Dermis blood vessel endothelial cell (primary cell): ENCODE measurements at regions not wholly inside any gene's neighbourhood (a gene's known extent, or its start where the extent isn't known, plus 50 kb on each side); places are given as distances from the start of the nearest gene placed in this dataset.
"Not testable (repeated sequence)": the region's sequence is repeated elsewhere in the genome, so short reads cannot be mapped to it uniquely, and the experiment has no call there.

Experiments used
- DNase-seq: peaks from one replicate; pipeline ENCODE4 v3.0.0; 2010

DNA sequence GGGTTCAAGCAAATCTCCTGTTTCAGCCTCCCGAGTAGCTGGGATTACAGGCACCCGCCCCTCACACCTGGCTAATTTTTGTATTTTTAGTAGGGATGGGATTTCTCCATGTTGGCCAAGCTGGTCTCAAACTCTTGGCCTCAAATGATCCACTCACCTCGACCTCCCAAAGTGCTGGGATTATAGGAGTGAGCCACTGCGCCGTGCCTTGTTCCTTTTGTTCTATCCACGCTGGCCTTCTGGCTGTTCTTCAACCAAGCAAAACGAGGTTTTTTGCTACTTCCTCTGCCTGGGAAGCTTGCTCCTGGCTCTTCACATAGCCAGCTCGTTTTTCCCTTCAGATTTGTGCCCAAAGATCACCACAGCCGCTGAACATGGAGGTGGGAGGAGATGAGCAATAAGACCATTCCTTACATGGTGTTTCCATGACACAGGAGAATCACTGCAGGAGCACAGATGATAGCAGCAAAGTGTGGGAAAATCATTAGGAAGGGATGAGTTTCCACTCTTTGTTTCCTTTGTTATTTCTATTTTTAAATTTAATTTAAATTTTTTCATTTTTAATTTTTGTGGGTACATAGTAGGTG is 201.0 kb upstream of the ZNF217 start:
- DNase-seq, result no peak

DNA sequence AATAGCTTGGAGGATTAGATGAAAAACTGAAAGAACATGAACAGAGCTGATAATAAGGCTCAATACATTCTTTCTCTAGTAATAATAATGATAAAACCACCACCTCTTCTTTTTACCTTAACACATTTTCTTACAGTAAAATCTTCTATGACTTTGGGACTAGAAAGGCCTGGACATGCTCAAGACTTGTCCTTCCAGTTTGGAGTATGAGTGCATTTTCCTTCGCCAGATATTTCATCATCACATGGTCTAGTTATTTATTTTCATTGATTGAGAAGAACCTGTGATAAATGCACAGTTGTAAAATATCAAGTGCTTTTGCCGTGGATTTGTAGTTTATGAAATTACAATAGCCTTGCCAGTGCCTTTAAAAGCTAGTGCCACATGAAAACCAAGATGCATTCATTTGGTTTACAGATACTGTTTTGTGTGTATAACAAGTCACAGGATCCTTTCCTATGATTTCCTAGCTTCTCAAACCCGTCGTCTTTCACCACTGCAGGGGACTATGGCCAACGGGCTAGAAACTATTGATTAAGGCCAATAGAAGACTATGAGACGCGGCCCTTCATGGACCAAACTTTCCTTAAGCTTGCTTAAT is 200.2 kb upstream of the ZNF217 start:
- DNase-seq, result no peak

DNA sequence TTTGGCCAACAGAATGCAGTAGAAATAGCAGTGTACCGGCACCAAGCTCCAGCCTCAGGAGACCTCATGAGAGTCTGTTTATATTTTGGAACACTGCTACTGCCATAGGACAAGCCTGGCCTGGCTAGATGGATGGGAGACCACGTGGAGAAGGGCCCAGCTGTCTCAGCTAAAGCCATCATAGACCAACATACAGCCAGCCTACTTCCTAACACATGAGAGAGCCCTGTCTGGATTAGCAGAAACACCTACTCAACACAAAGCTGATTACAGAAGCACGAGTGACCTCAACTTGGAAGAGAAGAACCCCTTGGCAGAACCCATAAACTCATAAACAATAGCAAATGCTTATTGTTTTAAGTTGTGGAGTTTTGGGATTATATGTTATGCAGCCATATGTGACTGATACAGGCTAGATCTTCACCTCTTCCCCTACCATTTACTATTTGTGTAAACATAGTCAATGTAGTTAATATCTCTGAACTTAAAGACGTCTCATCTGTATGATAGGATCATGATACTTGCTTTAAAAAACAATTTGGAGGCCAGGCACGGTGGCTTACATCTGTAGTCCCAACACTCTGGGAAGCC is 199.4 kb upstream of the ZNF217 start:
- DNase-seq, result no peak

DNA sequence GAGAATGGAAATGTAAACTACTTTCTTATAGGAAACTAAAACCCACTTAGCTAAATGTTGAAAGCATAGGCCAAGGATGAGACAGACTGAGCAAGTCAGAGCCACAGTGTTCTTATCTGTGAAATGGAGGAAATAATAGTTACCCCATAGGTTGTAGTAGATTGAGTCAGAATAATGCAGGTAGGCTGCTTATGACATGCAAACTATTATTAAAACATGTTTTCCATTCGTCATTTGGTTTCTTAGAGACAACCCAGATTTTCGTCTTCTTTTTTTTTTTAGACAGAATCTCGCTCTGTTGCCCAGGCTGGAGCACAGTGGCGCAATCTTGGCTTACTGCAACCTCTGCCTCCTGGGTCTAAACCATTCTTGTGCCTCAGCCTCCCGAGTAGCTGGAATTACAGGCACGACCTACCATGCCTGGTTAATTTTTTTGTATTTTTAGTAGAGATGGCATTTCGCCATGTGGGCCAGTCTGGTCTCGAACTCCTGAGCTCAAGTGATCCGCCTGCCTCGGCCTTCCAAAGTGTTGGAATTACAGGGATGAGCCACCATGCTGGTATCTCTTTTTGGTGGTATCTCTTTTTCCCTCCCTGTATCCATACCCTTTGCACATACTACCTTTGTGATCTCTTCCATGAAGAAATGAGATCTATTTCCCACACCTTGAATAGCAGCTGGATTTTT is 196.5 kb upstream of the ZNF217 start:
- DNase-seq, result no peak

DNA sequence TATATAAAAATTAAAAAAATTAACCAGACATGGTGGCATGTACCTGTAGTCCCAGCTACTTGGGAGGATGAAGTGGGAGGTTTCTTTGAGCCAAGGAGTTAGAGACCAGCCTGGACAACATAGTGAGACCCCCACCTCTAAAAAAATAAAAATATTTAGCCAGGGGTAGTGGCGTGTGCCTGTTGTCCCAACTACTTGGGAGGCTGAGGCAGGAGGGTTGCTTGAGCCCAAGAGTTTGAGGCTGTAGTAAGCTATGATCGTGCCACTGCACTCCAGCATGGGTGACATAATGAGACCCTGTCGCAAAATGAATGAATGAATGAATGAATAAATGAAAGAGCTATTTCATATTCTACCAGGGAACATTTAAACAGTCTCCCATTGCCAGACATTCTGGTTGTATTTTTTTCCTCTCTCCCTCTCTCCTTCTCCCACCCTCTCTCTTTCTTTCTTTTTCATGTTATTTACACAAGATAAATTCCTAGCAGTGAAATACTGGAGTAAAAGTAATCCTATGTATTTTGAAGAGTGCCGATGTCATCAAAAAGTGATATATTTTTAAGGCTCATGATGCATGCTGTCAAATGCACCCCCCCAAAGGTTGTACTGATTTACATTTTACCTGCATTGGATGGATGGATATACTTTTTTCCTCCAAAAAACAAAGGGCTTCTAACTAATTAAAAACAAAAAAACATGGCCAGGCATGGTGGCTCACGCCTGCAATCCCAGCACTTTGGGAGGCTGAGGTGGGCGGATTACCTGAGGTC is 194.8 kb upstream of the ZNF217 start:
- DNase-seq, result no peak

DNA sequence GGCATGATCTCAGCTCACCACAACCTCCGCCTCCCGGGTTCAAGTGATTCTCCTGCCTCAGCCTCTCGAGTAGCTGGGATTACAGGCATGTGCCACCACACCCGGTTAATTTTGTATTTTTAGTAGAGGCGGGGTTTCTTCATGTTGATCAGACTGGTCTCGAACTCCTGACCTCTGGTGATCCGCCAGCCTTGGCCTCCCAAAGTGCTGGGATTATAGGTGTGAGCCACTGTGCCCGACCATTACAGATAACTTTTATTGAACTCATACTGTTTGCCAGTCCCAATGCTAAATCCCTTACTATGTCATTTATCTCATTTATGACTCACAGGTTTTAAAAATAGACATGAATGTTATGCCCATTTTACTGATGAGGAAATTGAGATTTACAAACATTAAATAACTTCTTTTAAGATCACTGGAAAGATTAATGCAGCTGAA is 193.9 kb upstream of the ZNF217 start:
- not testable (repeated sequence) for DNase-seq

DNA sequence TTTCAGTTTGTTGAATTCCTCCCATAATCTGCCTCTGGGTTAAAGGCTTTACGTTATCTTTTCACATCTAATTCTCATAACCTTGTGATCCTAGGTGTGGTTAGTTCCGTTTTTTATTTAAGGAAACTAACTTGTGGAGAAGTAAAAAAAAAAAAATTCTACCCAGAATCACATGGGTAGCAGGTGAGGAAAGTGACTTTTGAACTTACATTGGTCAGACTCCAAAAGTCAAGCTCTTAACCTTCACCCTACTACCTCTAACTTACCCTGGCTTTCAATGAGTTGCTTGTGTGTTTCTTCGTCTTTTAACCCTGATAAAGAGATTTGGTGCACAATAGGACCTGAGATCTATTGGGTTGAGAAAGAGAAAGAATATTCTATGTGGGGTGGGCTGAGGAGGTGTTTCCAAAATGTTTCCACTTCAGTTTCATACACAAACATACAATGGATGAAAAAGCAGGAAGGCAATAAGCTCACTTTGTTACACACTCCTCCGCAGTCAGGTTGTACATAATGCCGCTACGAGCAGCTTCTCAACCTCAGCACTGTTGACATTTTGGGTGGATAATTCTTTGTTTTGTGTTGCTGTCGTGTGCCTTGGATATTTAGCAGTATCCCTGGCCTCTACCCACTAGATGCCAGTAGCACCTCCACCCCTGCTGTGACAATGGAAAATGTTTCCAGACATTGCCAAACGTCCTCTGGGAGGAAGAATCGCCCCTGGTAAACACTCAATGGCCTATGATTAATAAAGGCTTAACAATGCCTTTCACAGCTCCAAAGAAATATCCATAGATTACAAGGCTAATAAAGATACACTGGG is 193.0 kb upstream of the ZNF217 start:
- peak; percentile 70 for DNase-seq

DNA sequence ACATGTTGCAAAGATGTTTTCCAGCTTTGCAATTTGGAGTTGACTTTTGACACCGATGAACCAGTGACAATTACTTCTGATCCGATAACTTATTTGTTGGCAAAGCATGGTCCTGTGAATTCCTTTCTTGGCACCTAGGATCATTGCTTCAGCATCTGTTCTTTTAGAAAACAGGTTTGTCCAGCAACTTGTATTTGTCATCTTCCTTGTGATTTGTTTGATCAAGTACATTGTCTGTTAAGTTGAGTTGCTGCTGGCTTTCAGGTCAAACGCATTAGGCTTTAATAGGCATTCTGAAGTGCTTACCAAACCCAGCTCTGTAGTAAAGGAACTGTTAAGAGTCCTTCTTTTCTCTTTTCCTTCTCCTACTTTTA is 192.4 kb upstream of the ZNF217 start:
- no peak for DNase-seq

DNA sequence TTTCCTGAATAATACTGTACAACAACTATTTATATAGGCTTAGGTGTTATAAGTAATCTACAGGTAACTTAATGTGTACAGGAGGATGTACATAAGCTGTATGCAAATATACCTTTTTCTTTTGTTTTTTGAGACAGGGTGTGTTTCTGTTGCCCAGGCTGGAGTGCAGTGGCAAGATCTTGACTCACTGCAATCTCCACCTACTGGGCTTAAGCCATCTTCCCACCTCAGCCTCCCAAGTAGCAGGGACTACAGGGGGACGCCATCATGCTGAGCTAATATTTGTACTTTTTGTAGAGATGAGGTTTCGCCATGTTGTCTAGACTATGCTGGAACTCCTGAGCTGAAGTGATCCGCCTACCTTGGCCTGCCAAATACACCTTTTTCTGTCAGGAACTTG is 191.7 kb upstream of the ZNF217 start:
- DNase-seq, result no peak

DNA sequence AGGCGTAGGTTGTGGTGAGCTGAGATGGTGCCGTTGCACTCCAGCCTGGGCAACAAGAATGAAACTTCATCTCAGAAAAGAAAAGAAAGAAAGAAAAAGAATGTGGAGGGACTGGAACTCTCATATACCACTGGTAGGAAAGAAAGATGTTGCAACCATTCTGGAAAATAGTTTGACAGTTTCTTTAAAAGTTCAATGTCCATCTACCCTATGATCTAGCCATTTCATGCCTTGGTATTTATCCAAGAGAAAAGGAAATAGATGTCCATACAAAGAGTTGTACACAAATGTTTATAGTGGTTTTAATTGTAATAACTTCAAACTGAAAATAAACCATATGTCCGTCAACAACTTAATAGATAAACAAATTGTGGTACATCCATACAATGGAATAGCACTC is 190.1 kb upstream of the ZNF217 start:
- DNase-seq, result no peak

DNA sequence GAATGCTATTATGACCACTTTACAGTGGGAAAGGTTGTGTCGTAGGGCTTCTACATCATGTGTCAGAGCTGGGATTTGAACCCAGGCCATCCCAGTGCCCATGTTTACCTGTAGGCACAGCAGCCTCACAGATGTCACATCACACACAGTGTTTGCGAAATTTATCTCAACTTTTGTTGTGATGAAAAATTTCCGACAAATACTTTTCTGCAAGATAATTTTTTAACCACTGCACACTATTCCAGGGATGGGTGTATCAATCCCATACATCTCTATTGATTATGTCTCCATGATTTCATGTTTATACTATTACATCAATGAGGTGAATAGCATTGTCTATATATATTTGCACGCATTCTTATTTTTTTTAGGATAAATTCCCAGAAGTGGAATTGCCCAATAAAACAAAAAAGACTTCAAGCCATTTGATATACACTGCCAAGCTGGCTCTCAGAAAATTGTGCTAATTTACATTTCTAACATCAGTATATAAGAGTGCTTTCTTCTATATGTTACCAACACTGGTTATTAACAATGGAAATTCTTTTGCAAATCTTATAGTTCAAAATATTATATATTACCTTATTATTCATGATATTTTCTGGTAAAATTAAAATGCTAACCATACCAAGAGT is 189.1 kb upstream of the ZNF217 start:
- DNase-seq, result no peak

DNA sequence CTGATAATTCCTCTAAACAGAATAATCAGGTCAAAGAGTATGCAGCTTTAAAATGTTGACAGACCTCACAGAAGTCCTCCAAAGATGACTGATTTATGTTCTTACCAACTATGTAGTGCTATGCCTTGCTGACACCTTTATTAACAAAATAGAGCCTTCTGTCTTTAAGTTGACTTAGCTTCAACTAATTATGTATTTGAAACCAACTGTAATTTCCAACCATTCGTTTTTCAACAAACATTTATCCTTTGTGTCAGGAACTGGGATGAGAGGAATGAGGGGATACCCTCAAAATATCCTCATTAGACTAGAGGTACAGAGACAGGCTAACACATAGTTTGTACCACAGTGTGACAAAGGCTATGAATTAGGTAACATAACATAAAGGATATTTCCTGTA is 186.2 kb upstream of the ZNF217 start:
- no peak for DNase-seq

DNA sequence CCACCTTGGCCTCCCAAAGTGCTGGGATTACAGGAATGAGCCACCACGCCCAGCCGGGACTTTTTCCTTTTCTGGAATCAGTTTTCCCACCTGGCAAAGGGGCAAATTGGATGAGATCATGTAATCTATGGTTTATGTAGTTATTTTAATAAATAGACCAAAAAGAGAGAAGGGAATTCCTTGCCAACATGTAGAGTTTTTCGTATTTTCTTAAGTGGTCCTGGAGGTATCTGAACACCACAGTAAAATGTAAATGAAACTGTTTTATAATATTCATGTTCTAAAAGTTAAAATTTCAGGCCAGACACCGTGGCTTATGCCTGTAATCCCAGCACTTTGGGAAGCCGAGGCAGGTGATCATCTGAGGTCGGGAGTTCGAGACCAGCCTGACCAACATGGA is 185.1 kb upstream of the ZNF217 start:
- no peak for DNase-seq

DNA sequence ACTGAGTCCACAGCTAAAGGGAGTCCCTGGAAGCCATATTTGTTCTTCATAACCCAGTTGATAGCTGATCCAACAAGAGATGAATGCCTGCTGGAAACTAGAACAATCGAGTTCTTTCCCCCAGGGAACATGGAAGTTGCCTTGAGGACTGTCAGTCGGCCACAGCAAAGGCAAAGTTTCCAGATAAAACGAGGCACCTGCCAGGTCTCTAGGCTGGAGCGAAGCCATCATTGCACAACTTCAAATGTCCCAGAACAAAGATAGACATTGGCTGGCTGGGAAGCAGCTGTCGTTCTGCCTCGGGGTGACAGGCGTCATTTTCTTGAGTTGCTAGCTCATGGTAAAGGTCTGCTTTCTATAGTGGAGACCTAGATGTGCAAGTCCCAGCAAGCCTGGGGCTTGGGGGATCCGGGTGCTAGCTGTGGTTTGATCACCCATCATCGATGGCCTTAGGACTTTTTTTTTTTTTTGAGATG is 184.4 kb upstream of the ZNF217 start:
- no peak for DNase-seq

DNA sequence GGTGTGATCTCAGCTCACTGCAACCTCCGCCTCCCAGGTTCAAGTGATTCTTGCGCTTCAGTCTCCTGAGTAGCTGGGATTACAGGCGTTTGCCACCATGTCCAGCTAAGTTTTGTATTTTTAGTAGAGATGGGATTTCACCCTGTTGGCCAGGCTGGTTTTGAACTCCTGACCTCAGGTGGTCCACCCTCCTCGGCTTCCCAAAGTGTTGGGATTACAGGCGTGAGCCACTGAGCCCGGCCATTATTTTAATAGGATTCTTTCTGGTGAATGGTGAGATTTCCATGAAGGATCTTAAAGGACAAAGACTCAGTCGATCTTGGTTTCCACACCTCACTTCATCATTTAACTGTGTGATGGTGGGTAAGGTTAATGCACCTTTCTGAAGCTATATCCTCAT is 183.8 kb upstream of the ZNF217 start:
- DNase-seq, result not testable (repeated sequence)

DNA sequence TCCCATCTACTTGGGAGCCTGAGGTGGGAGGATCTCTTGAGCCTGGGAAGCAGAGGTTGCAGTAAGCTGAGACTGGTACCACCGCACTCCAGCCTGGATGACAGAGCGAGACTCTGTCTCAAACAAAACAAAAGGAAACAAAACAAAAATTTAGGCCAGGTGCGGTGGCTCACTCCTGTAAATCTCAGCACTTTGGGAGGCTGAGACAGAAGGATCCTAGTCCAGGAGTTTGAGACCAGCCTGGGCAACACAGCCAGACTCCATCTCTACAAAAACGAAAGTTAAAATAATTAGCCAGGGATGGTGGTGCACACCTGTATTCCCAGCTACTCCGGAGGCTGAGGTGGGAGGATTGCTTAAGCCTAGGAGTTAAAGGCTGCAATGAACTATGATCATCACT is 183.2 kb upstream of the ZNF217 start:
- DNase-seq, result no peak

DNA sequence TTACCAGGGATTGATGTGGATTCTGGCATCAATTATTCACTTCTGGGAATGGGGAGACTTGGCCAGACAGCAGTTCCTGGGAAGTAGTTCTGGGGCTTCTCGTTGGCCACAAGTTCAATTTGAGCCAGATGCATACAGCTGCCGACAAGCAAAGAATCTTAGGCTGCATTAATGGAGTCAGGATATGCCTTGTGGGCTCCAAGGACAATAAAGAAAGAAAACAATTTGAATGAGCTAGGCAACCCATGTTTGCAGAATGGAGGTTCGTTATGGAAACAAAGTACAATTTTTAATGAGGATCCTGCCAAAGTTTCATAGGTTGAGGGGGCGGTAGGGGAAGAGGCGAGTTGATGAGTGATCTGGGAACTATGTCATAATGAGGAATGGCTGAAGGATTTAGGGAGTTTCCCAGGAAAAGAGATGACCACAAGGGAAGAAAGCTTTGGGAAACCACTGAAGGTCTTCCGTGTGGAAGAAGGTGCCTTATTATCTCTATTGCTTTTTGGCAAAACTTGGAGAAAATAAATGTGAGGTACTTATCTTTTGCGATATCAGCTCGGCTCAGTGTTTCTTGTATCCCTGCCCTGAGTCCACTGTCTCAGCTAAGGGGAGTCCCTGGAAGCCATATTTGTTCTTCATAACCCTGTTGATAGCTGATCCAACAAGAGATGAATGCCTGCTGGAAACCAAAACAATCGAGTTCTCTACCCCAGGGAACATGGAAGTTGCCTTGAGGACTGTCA is 181.0 kb upstream of the ZNF217 start:
- peak; percentile 85 for DNase-seq

DNA sequence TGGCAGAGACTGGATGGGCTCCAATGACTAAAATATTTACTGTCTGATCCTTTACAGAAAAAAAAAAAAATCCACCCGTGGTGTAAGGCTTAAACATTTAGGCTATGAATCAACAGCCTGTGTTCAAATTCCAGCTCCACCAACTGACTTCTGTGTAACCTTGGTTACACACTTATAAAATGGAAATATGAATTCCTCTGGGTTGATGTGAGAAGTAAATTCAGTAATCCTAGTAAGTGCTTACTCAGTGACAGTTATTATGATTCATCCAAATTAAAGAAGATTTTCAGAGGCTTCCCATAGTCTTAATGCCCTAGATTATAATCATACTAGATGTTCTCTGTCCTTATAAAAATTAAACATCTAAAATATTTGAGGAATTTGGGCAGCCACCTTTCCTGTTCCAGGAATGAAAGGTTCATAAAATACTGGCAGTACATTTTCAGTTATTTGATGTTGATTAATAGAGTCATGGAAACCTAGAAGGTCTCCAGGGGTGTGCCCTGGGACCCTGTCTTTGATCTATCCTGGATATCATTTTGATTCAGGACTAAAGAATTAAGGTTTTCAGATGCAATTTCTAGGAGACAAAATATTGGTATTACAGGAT is 180.3 kb upstream of the ZNF217 start:
- DNase-seq, result peak; percentile 77

DNA sequence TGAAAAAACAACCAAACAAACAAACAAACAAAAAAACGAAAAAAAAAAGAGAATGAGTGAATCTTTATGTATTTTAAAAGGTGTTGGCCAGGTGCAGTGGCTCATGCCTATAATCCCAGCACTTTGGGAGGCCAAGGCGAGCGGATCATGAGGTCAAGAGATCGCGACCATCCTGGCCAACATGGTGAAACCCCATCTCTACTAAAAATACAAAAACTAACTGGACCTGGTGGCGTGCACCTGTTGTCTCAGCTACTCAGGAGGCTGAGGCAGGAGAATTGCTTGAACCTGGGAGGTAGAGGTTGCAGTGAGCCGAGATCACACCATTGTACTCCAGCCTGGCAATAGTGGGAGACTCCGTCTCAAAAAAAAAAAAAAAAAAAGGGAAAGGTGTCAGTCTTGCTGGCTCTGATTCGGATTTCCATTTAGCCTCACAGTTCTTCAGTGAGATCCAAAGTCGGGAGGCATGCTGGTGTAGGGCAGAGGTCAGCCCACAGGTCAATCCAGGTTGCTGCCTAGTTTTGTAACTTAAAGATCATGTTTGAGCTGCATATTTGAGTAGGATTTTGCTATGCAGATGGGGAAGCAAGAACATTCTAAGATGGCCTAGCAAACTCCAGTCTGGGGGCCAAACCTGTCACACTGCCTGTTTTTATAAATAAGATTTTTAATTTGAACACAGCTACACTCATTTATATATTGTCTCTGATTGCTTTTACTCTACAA is 179.6 kb upstream of the ZNF217 start:
- not testable (repeated sequence) for DNase-seq

DNA sequence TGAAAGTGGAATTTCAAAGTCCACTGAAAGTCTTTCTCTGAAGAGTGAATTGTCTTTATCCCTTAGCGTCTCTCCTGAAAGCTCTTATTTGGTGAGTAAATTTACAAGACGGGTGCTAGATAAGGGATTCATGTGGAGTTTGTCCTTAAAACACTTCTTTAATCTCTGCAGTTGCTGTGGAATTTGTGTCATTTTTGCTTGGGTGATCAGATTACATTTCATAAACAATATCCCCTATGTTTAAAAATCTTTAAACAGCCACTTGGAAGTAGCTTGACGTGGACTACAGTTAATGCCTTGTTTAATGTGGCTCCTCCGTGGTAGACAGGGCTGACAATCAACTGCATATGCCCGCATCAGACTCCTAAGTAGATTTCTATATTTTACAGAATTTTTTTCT is 175.4 kb upstream of the ZNF217 start:
- DNase-seq, result no peak
